Vagina (tissue), 2 donors: ENCODE measurements at regions not wholly inside any gene's neighbourhood (a gene's known extent, or its start where the extent isn't known, plus 50 kb on each side); places are given as distances from the start of the nearest gene placed in this dataset.
A peak's percentile ranks its signal among the peaks of the same experiment; 100 is the strongest.

ENCODE experiments used
- DNase-seq, 2 donors: peaks; one replicate each; pipeline ENCODE4 v3.0.0-alpha.2; 2017; ENCODE audit errors: extremely low spot score in 2 of 2
- H3K27ac ChIP-seq: fragments of 200-600 bp; sonication (generic); one replicate; pipeline ENCODE4 v1.5.1; 2019
- H3K27me3 ChIP-seq: fragments of 200-600 bp; sonication (generic); one replicate; pipeline ENCODE4 v1.5.1; 2019
- H3K36me3 ChIP-seq, 2 donors: fragments of 200-600 bp; sonication (generic); one replicate each; pipeline ENCODE4 v1.5.1; 2017 to 2019
- H3K4me1 ChIP-seq: fragments of 200-600 bp; sonication (generic); one replicate; pipeline ENCODE4 v1.5.1; 2019
- H3K4me3 ChIP-seq, 2 donors: fragments of 200-600 bp; sonication (generic); 1 replicate in 1 of 2; 2 replicates in 1 of 2; pipeline ENCODE4 v1.5.1; 2016 to 2019
- H3K9me3 ChIP-seq: fragments of 200-600 bp; sonication (generic); one replicate; pipeline ENCODE4 v1.5.1; 2019
- CTCF ChIP-seq, 3 experiments: fragments of 450-650 bp in 2 of 3; fragments of 200-600 bp in 1 of 3; sonication (generic) in 1 of 3; IDR thresholded peaks; one replicate each; pipeline ENCODE4 v1.5.1; 2017 to 2019; ENCODE audit warnings: antibody characterized with exemption in 3 of 3, mild to moderate bottlenecking in 2 of 3, moderate library complexity in 2 of 3
- POLR2A ChIP-seq, 2 donors: fragments of 450-650 bp; IDR thresholded peaks; one replicate each; pipeline ENCODE4 v1.6.1; 2017; ENCODE audit warnings: antibody characterized with exemption in 2 of 2, mild to moderate bottlenecking in 2 of 2, moderate library complexity in 2 of 2
- POLR2AphosphoS5 ChIP-seq, 2 donors: sonication (generic); formaldehyde crosslinking; IDR thresholded peaks; one replicate each; pipeline ENCODE4 v1.9.0; 2017; ENCODE audit warnings: antibody characterized with exemption in 2 of 2, mild to moderate bottlenecking in 2 of 2, low read depth in 1 of 2; ENCODE audit not compliant: insufficient read depth in 1 of 2
- intact Hi-C: fragments of 100-400 bp; cut with DNase I; formaldehyde crosslinking; loops from one replicate; pipeline ENCODE4 v1.15.1; 2023

- Histone ChIP-seq H3K4me3 (no peak overlapping the region), H3K27ac (no peak overlapping the region), H3K4me1 (no peaks in the 10 kb centered on the region), H3K27me3 (no peaks in the 10 kb centered on the region), H3K36me3 (no peaks in the 10 kb centered on the region), H3K9me3 (no peaks in the 10 kb centered on the region)
- TF ChIP-seq POLR2A (IDR thresholded peaks at IDR 0.05), result no peak
- TF ChIP-seq POLR2AphosphoS5 (IDR thresholded peaks at IDR 0.05; ENCODE audit: insufficient read depth in 1 of 2, low read depth in 1 of 2), result no peak
- no peak for TF ChIP-seq CTCF (IDR thresholded peaks at IDR 0.05)
- intact Hi-C loops, result no loop called here
- DNase-seq, result no peak
Observed at GRCh38 chr1:34346128-34346527, 169.4 kb downstream of the C1orf94 start.

GRCh38 chr1:34353409-34353808, 176.7 kb downstream of the C1orf94 start:
- Histone ChIP-seq H3K27ac (no peak overlapping the region), H3K4me1 (no peaks in the 10 kb centered on the region), H3K4me3 (no peak overlapping the region), H3K9me3 (no peaks in the 10 kb centered on the region), H3K27me3 (no peaks in the 10 kb centered on the region), H3K36me3 (no peaks in the 10 kb centered on the region)
- intact Hi-C loops, result no loop called here
- no peak for DNase-seq
- no peak for TF ChIP-seq CTCF (IDR thresholded peaks at IDR 0.05)
- TF ChIP-seq POLR2A (IDR thresholded peaks at IDR 0.05), result no peak
- TF ChIP-seq POLR2AphosphoS5 (IDR thresholded peaks at IDR 0.05; ENCODE audit: insufficient read depth in 1 of 2, low read depth in 1 of 2), result no peak

DNA sequence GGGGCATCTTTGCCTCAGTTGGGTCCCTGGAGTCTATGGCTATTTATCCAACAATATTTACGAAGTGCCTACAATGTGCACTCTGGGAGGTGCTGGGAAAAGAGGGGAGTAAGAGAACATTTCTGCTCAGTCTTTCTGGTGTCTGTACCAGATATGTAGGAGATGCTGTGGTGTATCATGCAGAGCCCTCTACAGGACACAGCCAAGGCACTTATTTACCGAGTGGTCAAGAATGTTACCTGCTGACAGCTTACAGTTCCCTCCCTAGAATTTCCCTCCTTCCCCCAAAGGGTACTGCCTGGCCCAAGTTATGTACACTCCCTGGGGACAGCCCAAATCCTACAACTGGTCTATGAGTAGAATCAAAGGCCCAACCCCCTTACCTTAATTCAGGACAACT, 177.7 kb downstream of the C1orf94 start:
- Histone ChIP-seq H3K27ac (no peak overlapping the region), H3K4me3 (no peak overlapping the region), H3K36me3 (no peaks in the 10 kb centered on the region), H3K27me3 (no peaks in the 10 kb centered on the region), H3K4me1 (no peaks in the 10 kb centered on the region), H3K9me3 (no peaks in the 10 kb centered on the region)
- intact Hi-C loops, result no loop called here
- no peak for DNase-seq
- no peak for TF ChIP-seq CTCF (IDR thresholded peaks at IDR 0.05)
- TF ChIP-seq POLR2AphosphoS5 (IDR thresholded peaks at IDR 0.05; ENCODE audit: insufficient read depth in 1 of 2, low read depth in 1 of 2), result no peak
- no peak for TF ChIP-seq POLR2A (IDR thresholded peaks at IDR 0.05)

DNA sequence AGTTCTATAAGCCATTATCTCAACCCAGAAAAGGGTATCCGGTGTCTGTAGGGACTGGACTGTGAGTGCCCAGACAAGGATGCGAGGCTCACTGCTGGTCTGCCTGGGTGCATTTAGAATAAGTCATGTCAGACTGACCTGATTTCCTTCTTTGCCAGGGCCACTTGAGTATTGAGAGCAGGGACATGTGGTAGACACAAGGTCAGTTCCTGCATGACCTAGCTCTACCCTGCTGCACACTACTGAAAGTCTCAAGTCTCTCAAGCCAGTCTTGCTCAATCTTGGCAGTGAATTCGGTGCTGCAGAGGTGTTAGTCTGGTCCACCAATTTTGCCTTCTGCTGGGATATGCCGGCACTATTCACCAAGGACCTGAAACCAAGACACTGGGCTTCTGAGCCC, 180.1 kb downstream of the C1orf94 start:
- Histone ChIP-seq H3K36me3 (no peaks in the 10 kb centered on the region), H3K27me3 (no peaks in the 10 kb centered on the region), H3K4me1 (no peaks in the 10 kb centered on the region), H3K27ac (no peak overlapping the region), H3K4me3 (no peak overlapping the region), H3K9me3 (no peaks in the 10 kb centered on the region)
- DNase-seq, result no peak
- TF ChIP-seq POLR2AphosphoS5 (IDR thresholded peaks at IDR 0.05; ENCODE audit: insufficient read depth in 1 of 2, low read depth in 1 of 2) (no peak), CTCF (IDR thresholded peaks at IDR 0.05) (no peak), POLR2A (IDR thresholded peaks at IDR 0.05) (no peak)
- intact Hi-C loops, result no loop called here

DNA sequence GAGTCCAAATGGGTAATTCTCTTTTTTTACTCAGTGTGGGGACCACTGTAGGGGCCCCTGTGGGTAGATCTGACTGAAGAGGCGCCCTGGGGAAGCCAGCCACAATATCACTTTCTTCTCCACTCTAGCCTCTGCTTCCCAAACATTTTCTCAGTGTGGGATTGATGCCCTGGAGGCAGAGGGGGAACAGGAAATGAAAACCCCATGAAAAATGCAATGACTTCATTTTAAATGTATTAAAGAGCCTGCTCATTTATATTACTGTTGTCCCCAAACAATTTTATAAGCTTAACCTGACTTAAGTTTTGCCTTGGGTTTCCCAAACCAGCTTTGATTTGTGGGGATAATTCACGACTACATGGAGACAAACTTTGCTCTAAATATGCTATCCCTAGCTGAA, 181.9 kb downstream of the C1orf94 start:
- no peak overlapping the region for H3K4me3 ChIP-seq
- no peak overlapping the region for H3K27ac ChIP-seq
- no peaks in the 10 kb centered on the region for H3K9me3 ChIP-seq
- H3K4me1 ChIP-seq, result no peaks in the 10 kb centered on the region
- peak in 1 of 2 donors; percentile 31 for DNase-seq
- TF ChIP-seq POLR2A (IDR thresholded peaks at IDR 0.05) (no peak), POLR2AphosphoS5 (IDR thresholded peaks at IDR 0.05; ENCODE audit: insufficient read depth in 1 of 2, low read depth in 1 of 2) (no peak), CTCF (IDR thresholded peaks at IDR 0.05) (no peak)
- H3K36me3 ChIP-seq, result no peaks in the 10 kb centered on the region
- no peaks in the 10 kb centered on the region for H3K27me3 ChIP-seq
- intact Hi-C loops, result no loop called here
